ENCODE measurements at regions not wholly inside any gene's neighbourhood (a gene's known extent, or its start where the extent isn't known, plus 50 kb on each side); places are given as distances from the start of the nearest gene placed in this dataset.

DNA sequence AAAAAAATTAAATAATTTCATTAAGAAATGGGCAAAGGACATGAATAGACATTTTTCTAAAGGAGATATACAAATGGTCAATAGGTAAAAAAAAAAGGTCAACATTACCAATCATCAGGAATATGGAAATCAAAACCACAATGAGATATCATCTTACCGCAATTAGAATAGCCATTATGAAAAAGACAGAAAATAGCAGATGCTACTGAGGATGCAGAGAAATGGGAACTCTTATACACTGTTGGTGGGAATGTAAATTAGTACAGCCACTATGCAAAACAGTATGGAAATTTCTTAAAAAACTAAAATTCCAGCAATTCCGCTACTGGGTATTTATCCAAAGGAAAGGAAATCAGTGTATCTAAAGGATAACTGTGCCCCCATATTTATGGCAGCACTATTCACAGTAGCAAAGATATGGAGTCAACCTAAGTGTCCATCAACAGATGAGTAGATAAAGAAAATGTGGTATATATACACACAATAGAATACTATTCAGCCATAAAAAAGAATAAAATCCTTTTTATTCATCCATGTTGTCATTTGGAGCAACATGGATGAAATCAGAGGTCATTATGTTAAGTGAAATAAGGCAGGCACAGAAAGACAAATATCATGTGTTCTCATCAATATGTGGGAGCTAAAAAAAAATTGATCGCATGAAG, 132.4 kb downstream of the RPL22L1 start:
- CTCF ChIA-PET (ENCODE audit: unreplicated experiment): no interaction called here
- Histone ChIP-seq H4K20me1 (ENCODE audit: insufficient read depth, low read length) (no peaks in the 10 kb centered on the region), H3K79me2 (ENCODE audit: insufficient read depth, low read depth, low read length) (no peaks in the 10 kb centered on the region), H3K9me2 (ENCODE audit: insufficient read depth, low read length) (no peaks in the 10 kb centered on the region), H3K4me1 (ENCODE audit: insufficient read depth, low read length, poor library complexity, severe bottlenecking) (no peaks in the 10 kb centered on the region), H3K4me2 (ENCODE audit: low read length) (no peak overlapping the region), H3K9me3 (ENCODE audit: low read length) (no peaks in the 10 kb centered on the region), H3K36me3 (ENCODE audit: insufficient read depth, low read length) (no peaks in the 10 kb centered on the region), H3K4me3 (ENCODE audit: low read depth, low read length, poor library complexity, severe bottlenecking) (no peak overlapping the region), H2AFZ (ENCODE audit: low read length) (no peak overlapping the region), H3K27ac (ENCODE audit: low read depth, low read length, poor library complexity, severe bottlenecking) (no peak overlapping the region)
- POLR2A ChIA-PET: interaction anchor here (0.7 kb wide), 3 partner anchors 13 to 1392 kb away, joined by 3 read pairs; no protein-coding TSS in a partner anchor
- no TSS peak for BruUV-seq (replicated peaks)
- no peak for TF ChIP-seq CTCF (conservative IDR thresholded peaks at IDR 0.05; ENCODE audit: low read length)
- TF ChIP-seq EZH2phosphoT487 (IDR thresholded peaks at IDR 0.05; ENCODE audit: borderline replicate concordance, low read depth, low read length): no peak
- DNase-seq (ENCODE audit: low spot score): no peak
- intact Hi-C loops (cut with micrococcal nuclease; ENCODE audit: unreplicated experiment): no loop called here

DNA sequence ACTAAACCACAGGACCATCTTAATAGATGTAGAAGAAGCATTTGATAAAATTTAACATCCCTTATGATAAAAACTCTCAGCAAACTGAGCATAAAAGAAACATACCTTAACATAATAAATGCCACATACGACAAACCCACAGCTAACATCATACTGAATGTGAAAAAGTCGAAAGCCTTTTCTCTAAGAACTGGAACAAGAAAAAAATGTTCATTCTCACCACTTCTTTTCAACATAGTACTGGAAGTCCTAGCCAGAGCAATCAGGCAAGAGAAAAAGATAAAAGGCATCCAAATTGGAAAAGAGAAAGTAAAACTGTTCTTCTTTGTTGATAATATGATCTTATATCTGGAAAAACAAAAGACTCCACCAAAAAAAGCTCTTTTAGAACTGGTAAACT, 134.2 kb downstream of the RPL22L1 start:
- no peak overlapping the region for H3K4me2 ChIP-seq (ENCODE audit: low read length)
- no peak overlapping the region for H3K4me3 ChIP-seq (ENCODE audit: low read depth, low read length, poor library complexity, severe bottlenecking)
- ChIA-PET CTCF (ENCODE audit: unreplicated experiment) (no interaction called here), POLR2A (no interaction called here)
- no peaks in the 10 kb centered on the region for H3K9me2 ChIP-seq (ENCODE audit: insufficient read depth, low read length)
- no peaks in the 10 kb centered on the region for H4K20me1 ChIP-seq (ENCODE audit: insufficient read depth, low read length)
- no peaks in the 10 kb centered on the region for H3K4me1 ChIP-seq (ENCODE audit: insufficient read depth, low read length, poor library complexity, severe bottlenecking)
- no peak overlapping the region for H3K27ac ChIP-seq (ENCODE audit: low read depth, low read length, poor library complexity, severe bottlenecking)
- H3K79me2 ChIP-seq (ENCODE audit: insufficient read depth, low read depth, low read length): no peaks in the 10 kb centered on the region
- no TSS peak for BruUV-seq (replicated peaks)
- TF ChIP-seq EZH2phosphoT487 (IDR thresholded peaks at IDR 0.05; ENCODE audit: borderline replicate concordance, low read depth, low read length): no peak
- no peak for TF ChIP-seq CTCF (conservative IDR thresholded peaks at IDR 0.05; ENCODE audit: low read length)
- H3K36me3 ChIP-seq (ENCODE audit: insufficient read depth, low read length): no peaks in the 10 kb centered on the region
- no peaks in the 10 kb centered on the region for H3K9me3 ChIP-seq (ENCODE audit: low read length)
- no peak for DNase-seq (ENCODE audit: low spot score)
- intact Hi-C loops (cut with micrococcal nuclease; ENCODE audit: unreplicated experiment): no loop called here
- H2AFZ ChIP-seq (ENCODE audit: low read length): no peak overlapping the region

GRCh38 chr3:170734735-170735065, 135.3 kb downstream of the RPL22L1 start:
- TF ChIP-seq EZH2phosphoT487 (IDR thresholded peaks at IDR 0.05; ENCODE audit: borderline replicate concordance, low read depth, low read length) (no peak), CTCF (conservative IDR thresholded peaks at IDR 0.05; ENCODE audit: low read length) (no peak)
- no peaks in the 10 kb centered on the region for H3K9me2 ChIP-seq (ENCODE audit: insufficient read depth, low read length)
- H3K4me1 ChIP-seq (ENCODE audit: insufficient read depth, low read length, poor library complexity, severe bottlenecking): no peaks in the 10 kb centered on the region
- no peak overlapping the region for H3K4me3 ChIP-seq (ENCODE audit: low read depth, low read length, poor library complexity, severe bottlenecking)
- no peaks in the 10 kb centered on the region for H3K36me3 ChIP-seq (ENCODE audit: insufficient read depth, low read length)
- CTCF ChIA-PET (ENCODE audit: unreplicated experiment): no interaction called here
- H3K4me2 ChIP-seq (ENCODE audit: low read length): no peak overlapping the region
- no peaks in the 10 kb centered on the region for H4K20me1 ChIP-seq (ENCODE audit: insufficient read depth, low read length)
- no TSS peak for BruUV-seq (replicated peaks)
- POLR2A ChIA-PET: no interaction called here
- no peak for DNase-seq (ENCODE audit: low spot score)
- H3K79me2 ChIP-seq (ENCODE audit: insufficient read depth, low read depth, low read length): no peaks in the 10 kb centered on the region
- no peak overlapping the region for H2AFZ ChIP-seq (ENCODE audit: low read length)
- intact Hi-C loops (cut with micrococcal nuclease; ENCODE audit: unreplicated experiment): no loop called here
- no peaks in the 10 kb centered on the region for H3K9me3 ChIP-seq (ENCODE audit: low read length)
- no peak overlapping the region for H3K27ac ChIP-seq (ENCODE audit: low read depth, low read length, poor library complexity, severe bottlenecking)

Data from OCI-LY7 (cell line).